Left lung (tissue), 4 donors: ENCODE measurements at regions not wholly inside any gene's neighbourhood (a gene's known extent, or its start where the extent isn't known, plus 50 kb on each side); places are given as distances from the start of the nearest gene placed in this dataset.

ENCODE experiments used
- ATAC-seq: fragments of 200-7000 bp; cut with Tn5 transposase; one replicate; pipeline ENCODE4 v1.9.1; 2020; ENCODE audit warnings: moderate library complexity
- DNase-seq, 4 donors: peaks; one replicate each; pipeline ENCODE4 v3.0.0-alpha.2; 2013 to 2020
- H3K27ac ChIP-seq, 2 donors: fragments of 200-600 bp; sonication (generic) in 1 of 2; one replicate each; pipeline versions ENCODE4 v1.5.0 to v1.8.0; 2020 to 2021
- H3K27me3 ChIP-seq, 2 donors: fragments of 200-600 bp; sonication (generic) in 1 of 2; one replicate each; pipeline versions ENCODE4 v1.5.0 to v1.8.0; 2020 to 2021
- H3K36me3 ChIP-seq, 2 donors: fragments of 200-600 bp; sonication (generic) in 1 of 2; one replicate each; pipeline versions ENCODE4 v1.5.0 to v1.8.0; 2020 to 2021
- H3K4me1 ChIP-seq, 2 donors: fragments of 200-600 bp; one replicate each; pipeline ENCODE4 v1.8.0; 2021
- H3K4me3 ChIP-seq, 2 donors: fragments of 200-600 bp; sonication (generic) in 1 of 2; one replicate each; pipeline versions ENCODE4 v1.5.0 to v1.8.0; 2020 to 2021; ENCODE audit warnings: mild to moderate bottlenecking in 1 of 2
- H3K9me3 ChIP-seq, 2 donors: fragments of 200-600 bp; sonication (generic) in 1 of 2; one replicate each; pipeline versions ENCODE4 v1.5.0 to v1.8.0; 2020 to 2021
- CTCF ChIP-seq, 2 donors: fragments of 200-600 bp; sonication (generic) in 1 of 2; IDR thresholded peaks; one replicate each; pipeline versions ENCODE4 v1.5.0 to v1.8.0; 2021; ENCODE audit warnings: antibody characterized with exemption in 2 of 2
- intact Hi-C, 2 donors: fragments of 100-400 bp; cut with DNase I; formaldehyde crosslinking; loops; one replicate each; pipeline versions ENCODE4 v1.11.2 to v1.14.2; 2022
- donor health status: DM: no; HTN: yes; CAD: no.
- donor health status: DM: no; HTN: no; CAD: no.

- Histone ChIP-seq H3K9me3 (no peaks in the 10 kb centered on the region), H3K36me3 (no peaks in the 10 kb centered on the region), H3K4me1 (peaks cover 0 to 3% of the 10 kb centered on the region in 2 donors), H3K27ac (no peak overlapping the region), H3K27me3 (no peaks in the 10 kb centered on the region), H3K4me3 (no peak overlapping the region)
- no peak for TF ChIP-seq CTCF (IDR thresholded peaks at IDR 0.05)
- ATAC-seq: no peak
- no peak for DNase-seq
- intact Hi-C loops: no loop called here
Measured at GRCh38 chr2:217688494-217688893, 314.3 kb downstream of the TNS1 start.

GRCh38 chr2:217687771-217688170 lies 315.0 kb downstream of the TNS1 start:
- H3K27me3 ChIP-seq: no peaks in the 10 kb centered on the region
- TF ChIP-seq CTCF (IDR thresholded peaks at IDR 0.05): no peak
- H3K4me3 ChIP-seq: no peak overlapping the region
- ATAC-seq: no peak
- H3K9me3 ChIP-seq: no peaks in the 10 kb centered on the region
- H3K4me1 ChIP-seq: peaks cover 0 to 3% of the 10 kb centered on the region in 2 donors
- H3K36me3 ChIP-seq: no peaks in the 10 kb centered on the region
- intact Hi-C loops: no loop called here
- DNase-seq: no peak
- no peak overlapping the region for H3K27ac ChIP-seq

GRCh38 chr2:217685255-217685605 lies 317.6 kb downstream of the TNS1 start:
- intact Hi-C loops: no loop called here
- no peaks in the 10 kb centered on the region for H3K36me3 ChIP-seq
- peak in 3 of 4 donors; percentile 30 to 74 (median 63) for DNase-seq
- no peak overlapping the region for H3K27ac ChIP-seq
- H3K4me1 ChIP-seq: peaks cover 0 to 3% of the 10 kb centered on the region in 2 donors
- no peaks in the 10 kb centered on the region for H3K27me3 ChIP-seq
- no peak for TF ChIP-seq CTCF (IDR thresholded peaks at IDR 0.05)
- no peak overlapping the region for H3K4me3 ChIP-seq
- no peaks in the 10 kb centered on the region for H3K9me3 ChIP-seq
- peak; percentile 99 for ATAC-seq

- intact Hi-C loops: no loop called here
- ATAC-seq (no peak), DNase-seq (no peak)
- no peaks in the 10 kb centered on the region for H3K36me3 ChIP-seq
- no peak overlapping the region for H3K4me3 ChIP-seq
- no peaks in the 10 kb centered on the region for H3K9me3 ChIP-seq
- H3K27ac ChIP-seq: no peak overlapping the region
- H3K4me1 ChIP-seq: peaks cover 0 to 3% of the 10 kb centered on the region in 2 donors
- H3K27me3 ChIP-seq: no peaks in the 10 kb centered on the region
- TF ChIP-seq CTCF (IDR thresholded peaks at IDR 0.05): no peak
Measured at GRCh38 chr2:217684431-217685254, 318.2 kb downstream of the TNS1 start.

GRCh38 chr2:217683106-217683870 lies 319.5 kb downstream of the TNS1 start:
- TF ChIP-seq CTCF (IDR thresholded peaks at IDR 0.05): no peak
- DNase-seq (no peak), ATAC-seq (no peak)
- Histone ChIP-seq H3K4me3 (no peak overlapping the region), H3K9me3 (no peaks in the 10 kb centered on the region), H3K27me3 (no peaks in the 10 kb centered on the region), H3K27ac (no peak overlapping the region), H3K36me3 (no peaks in the 10 kb centered on the region), H3K4me1 (peaks cover 0 to 3% of the 10 kb centered on the region in 2 donors)
- intact Hi-C loops: no loop called here
